ENCODE measurements at regions not wholly inside any gene's neighbourhood (a gene's known extent, or its start where the extent isn't known, plus 50 kb on each side); places are given as distances from the start of the nearest gene placed in this dataset.

GRCh38 chr11:96481771-96482170, 92.0 kb downstream of the JRKL start:
- intact Hi-C loops (cut with micrococcal nuclease): no loop called here
- Histone ChIP-seq H2BK20ac (ENCODE audit: low read depth, low read length) (no peak overlapping the region), H2AK9ac (replicated peaks; ENCODE audit: low read depth, low read length, poor library complexity) (no peak overlapping the region), H3K9ac (ENCODE audit: low read depth, low read length) (no peak overlapping the region), H3K9me1 (ENCODE audit: insufficient read depth, low read length) (no peaks in the 10 kb centered on the region), H3K27me3 (ENCODE audit: control insufficient read depth, insufficient read depth, low read length) (no peaks in the 10 kb centered on the region), H3K79me1 (ENCODE audit: low read depth in 1 of 2, low read length in 2 of 2) (no peaks in the 10 kb centered on the region), H3K18ac (ENCODE audit: low read depth, low read length) (no peak overlapping the region), H3K56ac (ENCODE audit: extremely low read depth, insufficient read depth, low read length) (no peak overlapping the region), H2BK120ac (ENCODE audit: low read depth, low read length) (no peak overlapping the region), H2BK15ac (ENCODE audit: low read depth, low read length) (no peak overlapping the region), H3K4me3 (ENCODE audit: insufficient read depth, low read depth, low read length) (no peak overlapping the region), H3K14ac (replicated peaks; ENCODE audit: low read depth, low read length) (no peak overlapping the region), H4K20me1 (ENCODE audit: insufficient read depth, low read length) (no peaks in the 10 kb centered on the region), H3K27ac (ENCODE audit: insufficient read depth, low read length) (no peak overlapping the region), H3K4ac (ENCODE audit: low read depth, low read length) (no peak overlapping the region), H3K36me3 (ENCODE audit: control insufficient read depth, insufficient read depth, low read length) (no peaks in the 10 kb centered on the region), H3K23ac (ENCODE audit: low read depth, low read length) (no peak overlapping the region), H4K8ac (ENCODE audit: low read depth in 2 of 2, low read length in 2 of 2) (no peak overlapping the region), H3K9me3 (ENCODE audit: control insufficient read depth, insufficient read depth, low read length) (no peaks in the 10 kb centered on the region), H2BK5ac (ENCODE audit: low read depth, low read length, poor library complexity, severe bottlenecking) (no peak overlapping the region), H2AFZ (replicated peaks; ENCODE audit: low read length, poor library complexity) (no peak overlapping the region), H2AK5ac (ENCODE audit: low read depth, low read length) (no peak overlapping the region), H4K91ac (ENCODE audit: insufficient read depth, low read depth, low read length) (no peak overlapping the region), H3K4me1 (ENCODE audit: control insufficient read depth, insufficient read depth, low read length) (no peaks in the 10 kb centered on the region), H3K4me2 (ENCODE audit: low read depth, low read length) (no peak overlapping the region), H4K5ac (ENCODE audit: low read depth, low read length) (no peak overlapping the region)
- ChIA-PET CTCF (interaction anchor here (0.7 kb wide), 1 partner anchor 239 kb away, joined by 3 read pairs; no protein-coding TSS in a partner anchor), POLR2A (ENCODE audit: unreplicated experiment) (no interaction called here)
- no TSS peak for BruUV-seq (replicated peaks)
- dilution Hi-C loops (cut with HindIII; ENCODE audit: low sequenced_read_pairs, unreplicated experiment): no loop called here
- DNase-seq (no peak), ATAC-seq (ENCODE audit: low read depth) (no peak)
- TF ChIP-seq MAFK (IDR thresholded peaks at IDR 0.05; ENCODE audit: low read depth, low read length) (no peak), MAZ (IDR thresholded peaks at IDR 0.05; ENCODE audit: borderline replicate concordance, low read depth, low read length) (no peak), FOS (IDR thresholded peaks at IDR 0.05; ENCODE audit: low read depth, low read length) (no peak)
- 0% methylated on average over 1 of the region's 1 CpG; no CpG with 5 or more reads in 1 of the 2 experiments for WGBS, 2 experiments (ENCODE audit: extremely low coverage in 2 of 2, insufficient read length in 1 of 2)
- in situ Hi-C loops (cut with MboI; ENCODE audit: low sequenced_read_pairs): no loop called here

All from IMR-90 (cell line).